ENCODE measurements at regions not wholly inside any gene's neighbourhood (a gene's known extent, or its start where the extent isn't known, plus 50 kb on each side); places are given as distances from the start of the nearest gene placed in this dataset.

GRCh38 chr13:106337096-106337850 lies 198.2 kb downstream of the EFNB2 start:
- H3K27me3 Mint-ChIP-seq: peaks cover 1 to 28% (median 7%) of the 10 kb centered on the region in 5 donors
- H3K9me3 Mint-ChIP-seq: peaks cover 9 to 32% (median 19%) of the 10 kb centered on the region in 9 donors
- H3K4me1 Mint-ChIP-seq: no peaks in the 10 kb centered on the region
- peaks cover 0 to 23% (median 2%) of the 10 kb centered on the region in 3 donors for H3K36me3 Mint-ChIP-seq
- no peak overlapping the region for H3K4me3 Mint-ChIP-seq
- DNase-seq: no peak
- POLR2A ChIA-PET: no interaction called here
- no peak for ATAC-seq
- no peak overlapping the region for H3K27ac Mint-ChIP-seq

- DNase-seq: no peak
- Mint-ChIP-seq H3K4me3 (no peak overlapping the region), H3K9me3 (peaks cover 9 to 32% (median 18%) of the 10 kb centered on the region in 9 donors), H3K36me3 (peaks cover 0 to 23% (median 2%) of the 10 kb centered on the region in 3 donors), H3K27ac (no peak overlapping the region), H3K4me1 (no peaks in the 10 kb centered on the region), H3K27me3 (peaks cover 1 to 28% (median 6%) of the 10 kb centered on the region in 5 donors)
- no peak for ATAC-seq
- POLR2A ChIA-PET: no interaction called here
Observed at GRCh38 chr13:106336668-106337067, 198.8 kb downstream of the EFNB2 start.

- H3K27ac Mint-ChIP-seq: no peak overlapping the region
- no peak for DNase-seq
- no peaks in the 10 kb centered on the region for H3K36me3 Mint-ChIP-seq
- no peaks in the 10 kb centered on the region for H3K4me1 Mint-ChIP-seq
- POLR2A ChIA-PET: no interaction called here
- ATAC-seq: no peak
- peaks cover 0 to 5% (median 0%) of the 10 kb centered on the region in 9 donors for H3K9me3 Mint-ChIP-seq
- peaks cover 0 to 16% (median 4%) of the 10 kb centered on the region in 5 donors for H3K27me3 Mint-ChIP-seq
- no peak overlapping the region for H3K4me3 Mint-ChIP-seq
Observed at GRCh38 chr13:106332621-106333020, 202.8 kb downstream of the EFNB2 start.

- H3K4me1 Mint-ChIP-seq: no peaks in the 10 kb centered on the region
- ATAC-seq (no peak), DNase-seq (no peak)
- POLR2A ChIA-PET: no interaction called here
- H3K27me3 Mint-ChIP-seq: peaks cover 0 to 16% (median 5%) of the 10 kb centered on the region in 5 donors
- no peak overlapping the region for H3K27ac Mint-ChIP-seq
- H3K9me3 Mint-ChIP-seq: peaks cover 0 to 3% (median 0%) of the 10 kb centered on the region in 9 donors
- no peak overlapping the region for H3K4me3 Mint-ChIP-seq
- H3K36me3 Mint-ChIP-seq: no peaks in the 10 kb centered on the region
Observed at GRCh38 chr13:106331116-106331515, 204.3 kb downstream of the EFNB2 start.

GRCh38 chr13:106329941-106330340 lies 205.5 kb downstream of the EFNB2 start:
- H3K4me3 Mint-ChIP-seq: no peak overlapping the region
- POLR2A ChIA-PET: no interaction called here
- H3K36me3 Mint-ChIP-seq: no peaks in the 10 kb centered on the region
- ATAC-seq (no peak), DNase-seq (no peak)
- H3K27ac Mint-ChIP-seq: peak overlapping the region in 1 of 10 donors; percentile 41
- H3K27me3 Mint-ChIP-seq: peaks cover 0 to 16% (median 5%) of the 10 kb centered on the region in 5 donors
- no peaks in the 10 kb centered on the region for H3K4me1 Mint-ChIP-seq
- H3K9me3 Mint-ChIP-seq: peaks cover 0 to 3% (median 0%) of the 10 kb centered on the region in 9 donors

- DNase-seq (no peak), ATAC-seq (no peak)
- peaks cover 0 to 16% (median 5%) of the 10 kb centered on the region in 5 donors for H3K27me3 Mint-ChIP-seq
- POLR2A ChIA-PET: no interaction called here
- H3K4me1 Mint-ChIP-seq: no peaks in the 10 kb centered on the region
- peaks cover 0 to 12% (median 0%) of the 10 kb centered on the region in 3 donors for H3K36me3 Mint-ChIP-seq
- peaks cover 0 to 20% (median 11%) of the 10 kb centered on the region in 9 donors for H3K9me3 Mint-ChIP-seq
- no peak overlapping the region for H3K27ac Mint-ChIP-seq
- H3K4me3 Mint-ChIP-seq: no peak overlapping the region
Observed at GRCh38 chr13:106326751-106327150, 208.7 kb downstream of the EFNB2 start.

- H3K9me3 Mint-ChIP-seq: peaks cover 0 to 20% (median 19%) of the 10 kb centered on the region in 9 donors
- DNase-seq (no peak), ATAC-seq (no peak)
- H3K27ac Mint-ChIP-seq: peak overlapping the region in 1 of 10 donors; percentile 3
- peaks cover 0 to 11% (median 0%) of the 10 kb centered on the region in 5 donors for H3K27me3 Mint-ChIP-seq
- no peak overlapping the region for H3K4me3 Mint-ChIP-seq
- H3K4me1 Mint-ChIP-seq: no peaks in the 10 kb centered on the region
- POLR2A ChIA-PET: no interaction called here
- peaks cover 0 to 12% (median 0%) of the 10 kb centered on the region in 3 donors for H3K36me3 Mint-ChIP-seq
Observed at GRCh38 chr13:106324444-106324843, 211.0 kb downstream of the EFNB2 start.

- H3K27me3 Mint-ChIP-seq: peaks cover 0 to 2% (median 0%) of the 10 kb centered on the region in 5 donors
- peaks cover 0 to 12% (median 0%) of the 10 kb centered on the region in 3 donors for H3K36me3 Mint-ChIP-seq
- no peak overlapping the region for H3K27ac Mint-ChIP-seq
- no peak for ATAC-seq
- peaks cover 0 to 20% (median 19%) of the 10 kb centered on the region in 9 donors for H3K9me3 Mint-ChIP-seq
- H3K4me1 Mint-ChIP-seq: no peaks in the 10 kb centered on the region
- POLR2A ChIA-PET: no interaction called here
- H3K4me3 Mint-ChIP-seq: no peak overlapping the region
- DNase-seq: no peak
Observed at GRCh38 chr13:106322628-106323027, 212.8 kb downstream of the EFNB2 start.

- Mint-ChIP-seq H3K27ac (no peak overlapping the region), H3K9me3 (peaks cover 0 to 19% (median 13%) of the 10 kb centered on the region in 9 donors), H3K4me3 (no peak overlapping the region), H3K27me3 (no peaks in the 10 kb centered on the region), H3K4me1 (no peaks in the 10 kb centered on the region), H3K36me3 (peaks cover 0 to 11% (median 0%) of the 10 kb centered on the region in 3 donors)
- ATAC-seq: no peak
- DNase-seq: no peak
- POLR2A ChIA-PET: no interaction called here
Observed at GRCh38 chr13:106318941-106319411, 216.5 kb downstream of the EFNB2 start.

- H3K4me3 Mint-ChIP-seq: no peak overlapping the region
- DNase-seq (no peak), ATAC-seq (no peak)
- no peaks in the 10 kb centered on the region for H3K36me3 Mint-ChIP-seq
- no peaks in the 10 kb centered on the region for H3K4me1 Mint-ChIP-seq
- H3K9me3 Mint-ChIP-seq: peaks cover 0 to 4% (median 0%) of the 10 kb centered on the region in 9 donors
- H3K27ac Mint-ChIP-seq: no peak overlapping the region
- H3K27me3 Mint-ChIP-seq: peaks cover 0 to 4% (median 0%) of the 10 kb centered on the region in 5 donors
- POLR2A ChIA-PET: no interaction called here
Observed at GRCh38 chr13:106314417-106314816, 221.0 kb downstream of the EFNB2 start.

- H3K36me3 Mint-ChIP-seq: no peaks in the 10 kb centered on the region
- ATAC-seq (no peak), DNase-seq (no peak)
- POLR2A ChIA-PET: no interaction called here
- H3K27ac Mint-ChIP-seq: no peak overlapping the region
- H3K9me3 Mint-ChIP-seq: peaks cover 3 to 19% (median 7%) of the 10 kb centered on the region in 9 donors
- no peaks in the 10 kb centered on the region for H3K4me1 Mint-ChIP-seq
- no peak overlapping the region for H3K4me3 Mint-ChIP-seq
- H3K27me3 Mint-ChIP-seq: peaks cover 0 to 7% (median 0%) of the 10 kb centered on the region in 5 donors
Observed at GRCh38 chr13:106311004-106311403, 224.5 kb downstream of the EFNB2 start.

GRCh38 chr13:106310291-106310865 lies 225.1 kb downstream of the EFNB2 start:
- no peak for DNase-seq
- ATAC-seq: no peak
- Mint-ChIP-seq H3K27me3 (peaks cover 0 to 7% (median 0%) of the 10 kb centered on the region in 5 donors), H3K27ac (no peak overlapping the region), H3K9me3 (peaks cover 3 to 23% (median 9%) of the 10 kb centered on the region in 9 donors), H3K4me3 (no peak overlapping the region), H3K4me1 (no peaks in the 10 kb centered on the region), H3K36me3 (no peaks in the 10 kb centered on the region)
- POLR2A ChIA-PET: no interaction called here

GRCh38 chr13:106306748-106307277 lies 228.6 kb downstream of the EFNB2 start:
- H3K9me3 Mint-ChIP-seq: peaks cover 7 to 39% (median 11%) of the 10 kb centered on the region in 9 donors
- no peaks in the 10 kb centered on the region for H3K4me1 Mint-ChIP-seq
- peaks cover 0 to 4% (median 0%) of the 10 kb centered on the region in 5 donors for H3K27me3 Mint-ChIP-seq
- no peaks in the 10 kb centered on the region for H3K36me3 Mint-ChIP-seq
- DNase-seq (no peak), ATAC-seq (no peak)
- H3K4me3 Mint-ChIP-seq: no peak overlapping the region
- no peak overlapping the region for H3K27ac Mint-ChIP-seq
- POLR2A ChIA-PET: no interaction called here

All from naive thymus-derived CD8-positive, alpha-beta T cell (primary cell).